GM19372 (cell line): ENCODE measurements at regions not wholly inside any gene's neighbourhood (a gene's known extent, or its start where the extent isn't known, plus 50 kb on each side); places are given as distances from the start of the nearest gene placed in this dataset.

Experiments used
- ATAC-seq: cut with Tn5 transposase; IDR thresholded peaks from one replicate; pipeline ENCODE4 v1.9.1; 2021; ENCODE audit warnings: mild to moderate bottlenecking, low read depth, moderate library complexity; ENCODE audit not compliant: unreplicated experiment

DNA sequence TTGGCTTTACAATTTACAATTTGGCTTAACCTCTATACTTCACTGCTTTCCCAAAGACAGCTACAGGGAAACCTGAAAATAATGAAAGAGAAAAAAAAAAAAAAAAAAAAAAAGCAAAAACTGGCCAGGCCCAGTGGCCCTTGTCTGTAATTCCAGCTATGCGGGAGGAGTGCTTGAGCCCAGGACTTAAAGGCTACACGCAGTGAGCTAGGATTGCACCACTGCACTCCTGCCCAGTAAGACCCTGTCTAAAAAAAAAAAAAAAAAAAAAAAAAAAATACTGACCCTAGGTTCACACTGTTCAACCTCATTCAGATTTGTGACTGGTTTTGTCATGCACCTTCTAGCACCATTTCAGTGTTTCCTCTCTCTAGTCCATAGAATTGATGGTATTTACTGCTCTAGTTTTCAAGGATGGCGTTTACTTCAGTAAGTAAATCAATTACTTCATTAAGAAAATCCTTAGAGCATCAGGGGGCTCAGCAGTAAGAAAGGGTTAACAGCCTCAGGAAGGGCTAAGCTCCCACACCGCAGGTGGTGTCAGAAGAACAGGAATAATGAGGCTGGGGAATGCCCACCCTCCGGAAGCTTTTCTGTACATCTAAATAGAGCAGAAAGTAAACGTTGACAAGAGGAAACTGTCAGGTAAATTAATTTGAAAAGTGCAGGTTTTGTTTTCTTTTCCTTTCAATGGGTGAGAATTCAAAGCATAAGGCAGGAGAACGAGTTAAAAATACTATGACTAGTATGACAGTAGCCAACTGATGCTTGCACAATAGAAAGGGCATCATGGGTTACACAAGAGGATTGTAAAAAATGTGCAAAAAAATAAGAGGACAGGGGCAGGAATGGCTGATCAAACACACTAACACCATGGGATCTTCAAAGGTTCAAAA lies 115.0 kb upstream of the MDM1 start:
- no peak for ATAC-seq

DNA sequence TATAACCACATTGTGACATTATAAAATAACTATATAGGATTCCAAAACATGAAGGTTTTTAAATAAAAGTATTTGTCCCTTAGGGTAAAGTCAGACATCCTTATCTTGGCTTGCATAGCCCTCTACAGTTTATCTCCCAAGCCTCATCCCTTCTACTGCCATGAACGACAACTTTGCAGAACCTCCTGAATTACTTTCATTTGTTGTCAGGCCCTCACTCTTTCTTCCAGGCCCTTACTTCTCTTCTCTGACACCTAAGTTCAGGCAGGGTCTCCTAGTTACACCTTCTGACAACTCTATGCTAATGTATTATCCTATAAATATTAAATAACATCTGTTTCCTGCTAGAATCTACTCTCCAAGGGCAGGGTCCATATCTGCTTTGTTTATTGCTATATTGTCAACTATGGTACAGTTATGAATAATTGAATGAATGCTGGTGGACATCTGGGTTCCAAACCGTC lies 115.7 kb upstream of the MDM1 start:
- ATAC-seq: no peak

DNA sequence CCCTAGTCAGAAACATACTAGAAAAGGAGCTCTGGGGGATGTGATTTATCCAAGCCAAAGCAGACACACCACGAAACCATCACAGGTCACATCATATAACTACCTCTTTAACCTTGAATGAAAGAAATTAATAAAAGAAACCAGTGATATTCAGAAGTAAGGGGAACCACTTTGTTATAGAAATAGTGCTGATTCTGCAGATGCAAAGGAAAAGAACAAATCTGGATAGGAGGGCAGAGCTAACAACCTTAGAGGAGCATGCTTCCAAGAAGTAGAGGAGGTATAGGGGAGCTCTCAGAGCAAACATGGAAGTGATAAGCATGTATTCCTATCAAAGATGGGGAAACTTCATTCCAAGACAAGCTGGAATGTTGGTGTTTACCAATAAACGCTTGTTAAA lies 117.0 kb upstream of the MDM1 start:
- ATAC-seq: no peak

DNA sequence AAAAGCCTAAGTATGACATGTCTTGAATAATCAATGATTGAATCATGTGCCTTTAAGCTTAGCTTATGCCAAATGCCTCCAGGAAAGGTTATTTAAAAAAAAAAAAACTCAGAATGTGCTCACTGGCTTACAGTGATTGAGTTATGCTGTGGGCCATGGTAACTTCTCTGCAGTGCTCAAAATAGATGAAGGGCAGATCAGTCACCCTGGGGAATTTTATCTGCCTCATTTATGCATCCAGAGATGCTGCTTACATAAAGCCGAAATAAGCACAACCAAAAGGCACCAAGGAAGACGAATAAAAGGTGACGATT lies 118.7 kb upstream of the MDM1 start:
- ATAC-seq: no peak

DNA sequence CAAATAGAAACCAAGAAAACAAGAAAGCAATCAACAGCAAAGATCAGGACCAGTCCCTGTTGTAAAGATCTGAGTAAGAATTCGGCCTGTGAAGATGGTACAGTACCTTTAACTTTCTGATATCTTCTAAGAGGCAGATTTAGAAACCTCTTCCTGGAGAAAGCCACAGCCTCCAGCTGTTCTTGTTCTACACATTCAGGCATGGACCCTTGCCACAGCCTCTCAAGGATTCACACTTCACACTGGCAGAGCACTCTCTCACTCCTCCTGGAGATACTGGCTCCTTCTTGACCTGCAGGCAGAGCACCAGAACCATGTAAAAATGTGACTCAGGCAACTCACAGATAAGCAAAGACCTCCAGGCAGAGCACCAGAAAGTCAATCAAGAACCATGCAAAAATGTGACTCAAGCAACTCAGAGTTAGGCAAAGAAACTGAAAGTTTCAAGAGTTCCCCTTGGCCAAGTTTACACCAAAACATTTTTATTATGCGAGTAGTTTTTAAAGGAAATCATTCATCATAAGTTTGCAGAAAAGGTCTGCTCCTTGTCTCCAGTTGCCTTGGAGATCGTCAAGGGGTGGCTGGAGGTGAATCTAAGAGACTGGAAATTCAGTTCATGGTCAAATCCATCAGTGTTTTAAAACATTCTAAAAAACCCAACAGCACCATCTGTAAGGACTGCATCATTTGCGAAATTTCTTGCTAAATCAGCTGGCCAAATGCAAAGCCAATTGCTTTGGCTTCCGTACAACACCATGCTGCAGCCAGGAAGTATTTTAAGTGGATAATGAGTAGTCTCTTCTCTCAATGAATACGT lies 119.3 kb upstream of the MDM1 start:
- peak; percentile 56 for ATAC-seq

DNA sequence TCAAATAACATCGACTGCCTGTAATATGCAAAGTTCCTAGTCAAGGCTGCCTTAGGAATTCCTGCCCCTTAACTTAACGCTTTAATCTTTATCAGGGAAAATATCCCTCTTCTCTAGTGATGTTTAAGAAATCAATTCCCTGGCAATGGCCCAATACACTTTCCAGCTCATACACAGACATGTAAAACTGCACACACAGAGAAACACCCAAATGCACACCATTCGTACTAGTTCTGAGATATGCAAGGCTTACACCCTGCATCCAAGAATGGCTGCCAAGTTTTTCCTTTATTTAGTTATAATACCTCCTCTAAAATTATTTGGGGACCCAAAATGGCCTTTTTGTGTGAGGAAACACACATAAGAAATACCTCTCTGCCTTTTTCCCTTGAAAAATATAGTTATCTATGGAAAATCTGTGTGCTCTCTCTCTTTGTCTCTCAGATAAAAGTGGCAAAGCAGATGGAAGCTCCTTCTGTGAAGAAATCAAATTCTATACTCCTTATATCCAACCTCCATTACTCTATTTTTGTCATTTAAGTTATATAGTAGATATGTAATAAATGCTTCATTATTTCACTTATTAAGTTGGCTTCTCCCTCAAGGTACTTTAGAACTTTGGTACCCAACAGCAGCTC lies 120.0 kb upstream of the MDM1 start:
- ATAC-seq: no peak

DNA sequence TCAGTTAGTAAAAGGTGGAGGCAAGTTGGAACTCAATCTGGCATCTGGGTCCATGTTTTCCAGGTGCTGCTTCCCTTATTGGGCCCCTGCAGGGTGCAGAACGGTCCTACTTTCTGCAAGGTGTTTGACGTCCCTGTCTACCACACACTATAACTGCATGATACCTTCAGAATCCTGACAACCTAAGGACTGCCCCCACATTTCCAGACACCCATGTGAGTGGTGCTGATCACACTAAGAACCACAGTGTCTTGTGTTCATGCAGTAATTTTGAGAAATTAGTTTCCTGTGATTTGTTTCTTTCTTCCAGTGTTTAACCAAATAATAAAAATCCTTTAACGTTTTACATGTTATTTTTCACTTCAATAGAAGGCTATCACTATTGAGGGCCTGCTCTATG lies 121.1 kb upstream of the MDM1 start:
- no peak for ATAC-seq

DNA sequence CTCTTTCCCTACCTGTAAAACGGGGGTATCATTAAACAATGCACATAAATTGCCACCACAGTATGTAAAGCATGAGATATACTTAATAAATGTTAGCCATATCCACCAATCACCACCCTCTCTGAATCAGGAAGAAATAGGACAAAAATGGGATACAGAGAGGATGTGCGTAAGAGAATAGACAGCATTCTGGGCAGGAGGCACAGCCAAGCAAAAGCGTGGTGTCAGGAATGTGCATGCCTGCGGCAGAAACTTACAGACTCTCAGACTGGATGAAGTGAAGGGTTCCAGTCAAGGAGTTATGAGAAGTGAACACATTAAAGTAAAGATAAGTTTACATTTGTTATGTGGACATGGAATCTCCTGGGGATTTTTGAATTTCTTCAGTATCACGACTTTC lies 121.7 kb upstream of the MDM1 start:
- ATAC-seq: no peak

DNA sequence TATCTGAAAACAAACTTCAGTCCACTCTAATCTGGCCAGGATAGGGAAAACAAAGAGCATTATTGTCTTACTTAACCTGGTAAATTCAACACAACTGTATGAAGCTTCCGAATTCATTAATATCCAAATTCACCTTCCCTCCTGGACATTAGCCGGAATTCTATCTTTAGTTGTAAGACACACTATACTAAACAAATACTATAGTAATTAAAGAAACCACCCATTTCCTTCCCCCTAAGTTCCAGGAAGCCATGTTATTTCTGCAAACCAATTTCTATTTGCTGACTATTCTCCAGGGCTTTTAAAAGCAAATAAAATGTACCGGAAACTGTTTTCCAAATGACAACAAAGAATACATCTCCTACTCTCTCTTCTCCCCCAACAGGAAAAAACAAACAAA lies 122.7 kb upstream of the MDM1 start:
- ATAC-seq: no peak

DNA sequence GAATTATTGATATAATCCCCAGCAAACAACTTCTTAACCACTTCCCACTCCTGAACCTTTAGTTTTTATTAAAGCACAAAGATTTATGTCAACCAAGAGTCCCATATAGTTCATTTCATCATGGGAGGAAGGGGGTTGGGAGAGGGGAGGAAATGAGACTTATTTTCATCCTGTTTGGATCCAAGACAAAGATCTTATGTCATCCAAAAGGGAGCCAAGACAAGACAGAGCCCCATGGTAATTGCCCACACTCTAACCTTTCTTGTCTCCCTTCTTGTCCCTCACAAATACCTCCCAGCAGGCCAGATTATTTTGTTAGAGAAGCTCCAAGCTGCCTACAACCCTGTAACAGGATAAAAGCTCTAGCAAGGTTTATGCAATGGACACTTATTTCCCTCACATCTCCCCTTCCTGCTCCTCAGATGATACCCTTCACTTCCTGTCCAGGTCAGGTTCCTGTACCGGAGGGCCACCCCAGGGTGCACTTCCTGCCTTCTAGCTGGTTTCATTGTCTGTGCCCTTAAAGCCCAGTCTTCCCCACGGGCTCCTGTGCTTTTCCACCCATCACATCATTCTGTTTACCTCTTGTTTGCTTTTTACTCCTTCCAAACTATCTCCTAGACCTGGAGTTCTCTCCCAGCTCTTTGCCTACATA lies 123.7 kb upstream of the MDM1 start:
- no peak for ATAC-seq

DNA sequence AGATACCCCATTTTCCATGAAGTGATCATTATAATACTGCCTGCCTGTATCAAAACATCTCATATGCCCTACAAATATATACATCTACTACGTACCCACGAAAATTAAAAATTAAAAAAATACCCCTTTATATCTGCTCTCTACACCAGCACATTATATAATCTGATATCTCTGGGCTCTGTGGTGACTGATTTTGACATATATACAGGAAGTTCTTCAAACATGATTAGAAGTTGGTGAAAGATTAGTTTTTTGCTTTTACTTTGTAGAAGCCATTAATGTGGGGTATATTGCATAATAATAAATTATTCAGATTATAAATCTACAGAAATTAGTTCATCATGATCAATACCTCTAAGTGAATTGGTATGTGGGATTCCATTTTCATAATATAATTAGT lies 126.7 kb upstream of the MDM1 start:
- ATAC-seq: no peak

DNA sequence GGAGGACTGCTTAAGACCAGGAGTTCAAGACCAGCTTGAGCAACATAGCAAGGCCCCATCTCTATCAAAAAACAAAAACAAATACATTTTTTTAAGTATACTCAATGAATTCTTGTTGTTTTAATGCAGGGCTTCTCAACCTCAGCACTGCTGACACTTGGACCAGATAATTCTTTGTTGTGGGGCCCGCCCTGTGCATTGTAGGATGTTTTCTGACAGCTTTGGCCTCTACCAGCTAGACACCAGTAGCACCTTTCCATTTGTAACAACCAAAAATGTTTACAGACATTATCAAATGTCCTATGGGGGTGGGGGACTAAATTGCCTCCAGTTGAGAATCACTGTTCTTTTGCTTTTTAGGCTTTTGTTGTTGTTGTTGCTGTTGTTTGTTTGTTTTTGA lies 128.1 kb upstream of the MDM1 start:
- ATAC-seq: no peak

DNA sequence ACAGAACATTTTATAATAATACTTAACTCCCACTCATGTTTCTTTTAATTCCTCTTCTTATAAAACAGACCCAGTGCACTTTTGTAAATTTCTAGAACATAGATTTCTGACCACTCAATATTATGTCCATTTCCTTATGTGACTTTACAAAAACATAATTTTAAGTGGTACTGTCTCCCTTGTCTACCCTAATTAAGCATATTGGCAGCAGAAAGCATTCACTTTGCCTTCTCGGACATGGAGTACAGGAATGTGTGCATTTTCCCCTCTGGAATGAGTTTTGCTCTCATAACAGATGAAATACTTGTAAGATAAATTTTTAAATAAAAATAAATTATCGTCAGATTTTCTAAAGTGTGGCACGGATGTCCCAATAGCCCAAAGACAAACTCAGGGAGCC lies 129.5 kb upstream of the MDM1 start:
- no peak for ATAC-seq

DNA sequence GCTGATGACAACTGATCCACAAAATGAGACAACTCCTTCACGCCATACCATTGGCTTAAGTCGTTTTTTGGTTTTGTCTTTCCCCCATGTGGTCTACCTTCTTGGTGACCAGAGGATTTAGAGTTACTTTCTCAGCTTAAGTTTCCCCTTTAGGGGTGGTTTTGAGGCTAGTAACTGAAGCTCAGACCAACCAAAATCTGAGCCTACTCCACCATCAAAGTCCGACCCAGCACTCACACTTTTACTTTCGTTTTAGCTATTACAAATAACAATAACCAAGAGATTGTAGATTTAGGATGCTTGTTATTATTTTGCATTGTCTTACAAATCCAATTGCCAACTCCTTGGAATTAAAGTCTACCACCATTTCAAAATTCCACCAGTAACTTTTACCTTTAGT lies 130.6 kb upstream of the MDM1 start:
- ATAC-seq: no peak

DNA sequence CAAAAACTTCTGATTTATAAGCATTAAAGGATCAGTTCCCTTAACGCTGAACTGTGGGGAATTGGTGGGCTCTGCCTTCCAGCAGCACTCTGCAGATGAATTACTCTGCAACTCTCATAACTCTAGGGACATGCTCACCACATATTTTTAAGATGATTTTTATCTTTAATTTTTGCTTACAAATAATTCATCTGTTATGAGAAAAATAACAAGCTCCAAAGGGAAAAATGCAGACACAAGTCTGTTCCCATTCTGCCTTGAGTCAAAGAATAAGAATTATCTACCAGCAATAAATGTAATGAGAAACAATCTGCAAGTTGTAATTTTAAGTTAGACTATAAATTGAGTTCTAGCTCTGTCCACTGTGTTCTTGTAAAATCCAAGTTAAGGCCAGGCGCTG lies 133.1 kb upstream of the MDM1 start:
- ATAC-seq: no peak

DNA sequence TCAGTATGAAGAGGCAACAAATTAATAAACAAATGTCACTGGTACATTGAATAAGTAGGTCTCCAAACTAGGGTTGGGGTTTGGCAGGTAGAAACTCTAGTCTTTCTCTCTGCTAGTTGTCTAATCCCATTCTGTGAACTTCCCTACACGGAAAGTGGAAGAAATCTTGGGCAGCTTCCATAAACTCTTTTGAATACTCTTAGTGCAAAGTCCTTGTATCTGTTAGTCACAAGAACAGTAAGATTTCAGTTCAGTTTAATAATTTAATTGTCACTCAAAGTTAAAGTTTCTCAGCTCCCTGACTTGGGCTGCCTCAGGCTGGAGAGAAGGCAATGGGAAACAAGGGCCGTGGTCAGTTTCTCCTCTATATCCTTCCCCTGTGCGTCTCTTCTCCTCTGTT lies 135.4 kb upstream of the MDM1 start:
- ATAC-seq: no peak

DNA sequence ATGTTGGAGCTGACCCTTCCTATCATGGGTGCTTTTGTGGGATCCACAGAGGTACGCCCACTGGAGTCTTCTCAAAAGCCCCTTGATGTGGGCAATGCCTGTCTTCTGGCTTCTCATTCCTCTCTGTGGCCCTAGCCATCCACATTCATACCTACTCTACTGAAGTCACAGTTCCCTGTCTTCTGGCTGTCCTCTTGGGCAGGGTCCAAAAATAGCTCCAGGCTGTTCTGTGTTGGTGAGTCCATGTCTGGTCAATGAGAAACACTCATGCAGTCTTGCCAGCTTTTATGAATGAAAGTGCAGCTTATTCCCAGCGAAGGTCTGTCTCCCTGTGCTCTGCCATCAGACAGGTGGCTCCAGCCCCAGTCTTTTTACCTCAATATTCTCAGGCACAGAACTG lies 135.9 kb upstream of the MDM1 start:
- ATAC-seq: no peak

DNA sequence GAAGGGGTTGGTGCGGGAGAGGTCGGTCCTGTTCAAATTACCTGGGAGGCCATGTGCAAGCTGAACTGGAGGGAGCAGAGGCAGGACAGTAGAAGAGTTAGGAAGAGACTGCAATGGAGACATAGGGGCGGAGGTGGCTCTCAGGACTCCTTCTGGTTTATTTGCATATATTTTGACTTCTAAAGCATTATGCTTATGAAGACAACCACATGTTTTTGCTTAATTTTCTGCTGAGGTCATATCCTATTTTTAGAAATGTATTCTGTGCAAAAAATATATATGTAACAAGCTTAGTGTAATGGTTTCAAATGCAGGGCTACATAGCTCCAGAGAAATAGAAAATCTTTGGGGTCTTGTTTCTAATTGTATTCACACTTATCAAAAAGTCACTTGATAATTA lies 137.0 kb upstream of the MDM1 start:
- ATAC-seq: no peak

DNA sequence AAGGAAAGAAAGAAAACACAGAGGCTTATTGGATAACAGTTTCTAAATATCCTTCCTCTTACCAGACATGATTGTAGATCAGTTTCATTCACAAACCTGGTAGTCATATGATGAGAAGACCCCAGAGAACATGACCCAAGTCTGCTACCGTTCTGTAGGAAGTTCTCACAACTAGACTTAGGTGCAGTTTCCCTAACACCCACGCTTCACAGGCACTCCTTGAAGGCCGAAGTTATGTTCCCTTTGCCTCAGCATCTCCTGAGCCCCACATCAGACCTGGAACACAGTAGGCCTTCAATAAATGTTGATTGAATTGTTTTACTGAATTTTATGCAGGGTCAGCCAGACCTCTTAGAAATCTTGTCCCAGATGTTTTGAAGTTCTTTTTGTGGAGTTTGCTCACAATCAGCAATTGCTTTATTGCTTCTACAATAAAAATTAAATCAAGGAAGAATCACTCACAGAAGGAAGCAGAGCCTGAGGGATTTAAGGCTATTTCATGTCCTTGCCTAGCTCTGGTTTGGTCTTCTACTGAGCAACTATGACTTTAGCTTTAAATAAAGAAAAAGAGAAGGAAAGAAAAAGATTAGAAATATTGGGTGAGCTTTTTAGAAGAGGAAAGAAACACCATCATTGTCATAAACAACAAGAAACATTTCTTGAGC lies 138.6 kb upstream of the MDM1 start:
- ATAC-seq: no peak

DNA sequence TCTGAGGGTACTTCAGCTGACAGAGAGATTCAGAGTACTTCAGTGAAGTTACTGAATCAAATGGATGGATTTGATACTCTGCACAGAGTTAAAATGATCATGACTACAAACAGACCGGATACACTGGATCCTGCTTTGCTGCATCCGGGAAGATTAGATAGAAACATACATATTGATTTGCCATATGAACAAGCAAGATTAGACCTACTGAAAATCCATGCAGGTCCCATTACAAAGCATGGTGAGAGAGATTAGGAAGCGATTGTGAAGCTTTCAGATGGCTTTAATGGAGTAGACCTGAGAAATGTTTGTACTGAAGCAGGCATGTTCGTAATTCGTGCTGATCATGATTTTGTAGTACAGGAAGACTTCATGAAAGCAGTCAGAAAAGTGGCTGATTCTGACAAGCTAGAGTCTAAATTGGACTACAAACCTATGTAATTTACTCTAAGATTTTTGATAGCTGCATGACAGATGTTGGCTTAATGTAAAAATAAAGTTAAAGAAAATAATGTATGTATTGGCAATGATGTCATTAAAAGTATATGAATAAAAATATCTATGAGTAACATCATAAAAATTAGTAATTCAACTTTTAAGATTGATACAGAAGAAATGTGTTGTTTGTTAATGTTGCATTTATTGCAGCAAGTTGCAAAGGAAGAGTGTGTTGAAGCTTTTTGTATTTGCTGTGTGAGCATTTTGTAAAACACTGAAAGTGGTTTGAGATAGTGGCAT lies 136.1 kb upstream of the RAP1B start:
- no peak for ATAC-seq
